ENCODE measurements at regions not wholly inside any gene's neighbourhood (a gene's known extent, or its start where the extent isn't known, plus 50 kb on each side); places are given as distances from the start of the nearest gene placed in this dataset.

DNA sequence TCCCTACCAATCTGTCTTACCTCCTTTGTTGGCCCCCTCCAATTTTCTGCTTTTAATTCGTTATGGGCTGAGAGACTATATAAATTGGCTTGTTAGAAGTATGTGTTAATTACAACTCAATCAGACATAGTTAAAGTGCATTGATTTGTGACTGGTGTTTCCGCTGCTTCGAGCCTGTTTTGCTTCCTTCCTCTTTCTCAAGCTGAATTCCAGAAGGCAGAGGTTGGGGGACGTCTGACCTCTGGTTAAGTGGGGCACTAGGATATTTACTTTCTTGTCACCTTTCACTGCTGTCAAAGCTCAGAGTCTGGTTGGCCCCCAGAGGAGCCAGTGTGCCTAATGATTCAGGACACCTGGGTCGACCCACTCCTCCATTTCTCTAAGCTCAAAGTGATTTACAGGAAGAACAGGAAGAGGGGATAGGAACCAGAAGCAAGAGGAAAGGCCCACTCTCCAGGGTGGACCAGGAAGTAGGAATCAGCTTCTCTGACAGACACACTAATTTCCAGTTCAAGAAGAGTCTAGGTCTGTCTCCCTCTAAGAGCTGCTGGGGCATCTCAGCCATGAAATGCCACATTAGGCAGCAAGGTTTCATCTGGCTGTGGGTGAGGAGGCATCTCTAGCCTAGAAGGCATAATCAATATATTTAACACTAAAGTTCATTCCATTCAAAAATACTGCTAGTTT is 397.2 kb upstream of the NPVF start:
- TF ChIP-seq CTCF (IDR thresholded peaks at IDR 0.05) (no peak), POLR2A (IDR thresholded peaks at IDR 0.05) (no peak), EP300 (IDR thresholded peaks at IDR 0.05) (no peak)
